Head of caudate nucleus (tissue), 42 donors: ENCODE measurements at regions not wholly inside any gene's neighbourhood (a gene's known extent, or its start where the extent isn't known, plus 50 kb on each side); places are given as distances from the start of the nearest gene placed in this dataset.
"Not testable (repeated sequence)": the region's sequence is repeated elsewhere in the genome, so short reads cannot be mapped to it uniquely, and the experiment has no call there.

Experiments used
- DNase-seq, 42 donors: peaks; one replicate each; pipeline versions ENCODE4 v3.0.0 to v3.0.0-alpha.2; 2020 to 2021; ENCODE audit warnings: mixed read lengths in 7 of 42
- intact Hi-C: fragments of 100-400 bp; cut with DNase I; formaldehyde crosslinking; loops from one replicate; pipeline ENCODE4 v1.15.0; 2022

- DNase-seq, intact Hi-C loops: not testable (repeated sequence)
These were observed 88.9 kb upstream of the CRYM start for GRCh38 chr16:21366998-21367397.

DNA sequence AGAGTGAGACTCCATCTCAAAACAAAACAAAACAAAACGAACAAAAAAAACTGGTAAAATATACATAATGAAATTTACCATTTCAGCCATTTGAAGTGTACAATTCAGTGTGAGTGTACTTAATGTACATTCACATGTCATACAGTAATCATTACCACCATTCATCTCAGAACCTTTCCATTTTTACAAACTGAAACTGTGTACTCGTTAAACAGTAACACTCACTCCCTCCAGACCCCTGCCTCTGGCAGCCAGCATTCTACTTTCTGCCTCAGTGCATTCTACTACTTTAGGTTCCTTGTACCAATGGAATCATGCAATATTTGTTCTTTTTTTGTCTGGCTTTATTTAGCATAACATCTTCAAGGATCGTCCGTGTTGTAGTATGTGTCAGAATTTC is 87.5 kb upstream of the CRYM start:
- intact Hi-C loops, DNase-seq: not testable (repeated sequence)

DNA sequence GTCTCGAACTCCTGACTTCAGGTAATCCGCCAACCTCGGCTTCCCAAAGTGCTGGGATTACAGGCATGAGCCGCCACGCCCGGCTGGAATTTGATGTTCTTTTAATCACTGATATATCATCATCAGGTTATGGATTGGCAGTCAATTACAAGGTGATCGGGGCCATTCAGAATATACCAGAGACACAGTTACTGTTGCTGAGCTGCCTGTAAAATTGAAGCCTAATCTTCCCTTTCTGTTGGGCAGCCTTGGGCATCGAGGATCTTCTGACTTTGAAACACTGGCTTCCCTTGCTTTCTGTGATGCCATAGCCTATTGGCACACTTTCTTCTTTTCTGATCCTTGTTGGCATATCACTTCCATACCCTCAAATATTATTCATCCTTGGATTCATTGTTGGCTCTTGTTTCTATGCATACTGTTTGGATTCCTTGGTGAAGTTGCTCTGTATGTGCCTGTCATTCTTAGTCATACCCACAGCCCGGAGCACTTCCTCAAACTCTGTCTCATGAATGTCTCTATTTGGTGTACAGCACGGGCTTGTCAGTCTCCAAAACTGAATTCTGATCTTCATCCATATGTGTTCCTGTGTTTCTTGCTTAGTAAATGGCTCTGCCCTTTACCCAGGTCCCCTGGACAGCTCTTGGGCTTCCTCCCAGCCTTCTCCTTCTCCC is 85.6 kb upstream of the CRYM start:
- DNase-seq, intact Hi-C loops: not testable (repeated sequence)

- intact Hi-C loops, DNase-seq: not testable (repeated sequence)
These were observed 83.6 kb upstream of the CRYM start for GRCh38 chr16:21361612-21362227.

DNA sequence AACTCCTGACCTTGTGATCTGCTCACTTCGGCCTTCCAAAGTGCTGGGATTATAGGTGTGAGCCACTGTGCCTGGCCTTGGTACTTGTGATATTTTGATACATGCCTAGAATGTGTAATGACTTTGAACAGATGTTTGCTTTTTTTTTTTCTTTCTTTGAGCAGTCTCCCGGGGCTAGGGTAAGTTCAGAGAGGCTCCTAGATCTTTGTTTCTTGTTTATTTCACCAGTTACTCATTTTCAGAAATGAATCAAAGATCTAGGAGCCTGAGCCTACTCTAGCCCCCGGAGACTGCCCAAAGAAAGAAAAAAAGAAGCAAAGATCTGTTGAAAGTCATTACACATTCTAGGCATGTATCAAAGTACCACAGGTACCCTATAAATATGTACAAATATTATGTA is 83.0 kb upstream of the CRYM start:
- not testable (repeated sequence) for DNase-seq

DNA sequence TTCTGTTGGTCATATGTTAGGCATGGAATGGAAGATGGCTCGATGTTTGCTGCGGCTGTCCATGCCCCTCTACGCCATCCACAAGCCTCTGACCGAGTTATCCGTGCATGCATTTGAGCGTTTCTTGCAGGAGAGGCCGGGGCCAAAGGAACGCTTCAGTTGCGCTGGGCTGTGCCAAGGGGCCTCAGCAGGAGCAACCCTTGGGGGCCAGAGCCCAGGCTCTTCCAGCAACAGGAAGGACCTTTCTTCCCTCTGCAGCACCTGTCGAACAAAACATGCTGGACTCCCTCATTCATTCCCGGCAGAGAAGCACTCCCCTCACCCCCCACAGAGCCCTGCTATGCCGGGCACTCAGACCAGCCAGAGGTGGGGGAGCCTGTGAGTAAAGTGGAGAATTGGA is 81.4 kb upstream of the CRYM start:
- intact Hi-C loops, DNase-seq: not testable (repeated sequence)

More for the DNA sequence above, 83.0 kb upstream of the CRYM start:
- intact Hi-C loops: not testable (repeated sequence)

- peak in 7 of 42 donors; percentile 1 to 27 (median 10) for DNase-seq
These were observed 80.2 kb upstream of the CRYM start for GRCh38 chr16:21358261-21358795.

GRCh38 chr16:21356308-21356707 is 78.2 kb upstream of the CRYM start:
- intact Hi-C loops: not testable (repeated sequence)
- peak in 8 of 42 donors; percentile 3 to 36 (median 8) for DNase-seq

More at GRCh38 chr16:21358261-21358795, 80.2 kb upstream of the CRYM start:
- intact Hi-C loops: not testable (repeated sequence)

DNA sequence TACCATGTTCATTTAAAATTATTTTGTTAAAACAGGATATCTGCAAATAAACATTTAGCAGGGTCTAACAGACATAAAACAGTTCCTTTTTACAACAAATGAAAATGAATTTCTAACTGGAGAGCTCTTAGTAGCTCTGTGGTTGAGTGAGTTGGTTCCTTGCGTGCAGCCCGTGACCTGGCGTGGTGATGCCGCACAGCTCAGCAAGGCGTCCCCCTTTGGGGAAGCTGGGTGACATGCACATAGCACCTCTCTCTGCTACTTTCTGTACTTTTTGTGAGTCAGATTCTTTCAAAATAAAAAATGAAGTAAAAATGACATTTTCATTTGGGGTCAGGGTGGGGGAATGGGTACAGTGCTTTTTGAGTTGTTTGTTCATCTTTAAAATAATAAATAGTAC is 73.3 kb upstream of the CRYM start:
- intact Hi-C loops, DNase-seq: not testable (repeated sequence)

- DNase-seq, intact Hi-C loops: not testable (repeated sequence)
These were observed 72.8 kb upstream of the CRYM start for GRCh38 chr16:21350851-21351250.

DNA sequence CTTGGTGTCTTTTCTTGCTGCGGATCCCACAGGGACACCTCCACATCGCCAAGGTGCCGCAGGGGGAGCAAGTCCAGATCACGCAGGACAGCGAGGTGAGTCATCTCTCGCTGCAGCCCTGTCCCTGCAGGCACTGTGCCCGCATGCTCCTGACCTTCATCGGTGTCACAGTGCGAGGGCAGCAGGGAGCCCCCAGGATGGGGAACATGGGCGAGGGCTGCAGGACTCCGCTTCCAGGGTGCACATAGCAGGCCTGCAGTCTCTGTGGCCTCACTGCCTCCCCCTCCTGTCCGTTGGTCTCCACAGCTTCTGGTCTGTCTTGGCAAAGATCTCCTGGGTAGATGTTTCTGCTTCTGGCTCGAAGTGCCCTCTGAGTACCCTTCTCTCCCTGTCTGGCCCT is 71.2 kb upstream of the CRYM start:
- intact Hi-C loops, DNase-seq: not testable (repeated sequence)

DNA sequence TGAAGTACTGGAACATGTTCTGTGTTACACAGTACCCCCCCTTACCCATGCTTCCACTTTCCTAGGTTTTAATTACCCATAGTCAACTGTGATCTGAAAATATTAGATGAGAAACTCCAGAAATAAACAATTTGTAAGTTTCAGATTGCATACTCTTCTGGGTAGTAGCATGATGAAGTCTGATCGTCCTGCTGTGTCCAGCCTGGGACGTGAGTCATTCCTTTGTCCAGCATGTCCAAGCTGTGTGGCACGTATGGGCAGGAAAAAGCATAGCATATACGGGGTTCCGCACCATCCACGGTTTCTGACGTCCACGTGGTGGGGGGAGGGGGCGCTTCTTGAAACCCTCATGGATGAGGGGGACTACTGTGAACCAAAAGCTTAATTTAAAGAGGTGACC is 70.7 kb upstream of the CRYM start:
- DNase-seq, intact Hi-C loops: not testable (repeated sequence)

GRCh38 chr16:21347538-21347937 is 69.4 kb upstream of the CRYM start:
- intact Hi-C loops, DNase-seq: not testable (repeated sequence)

DNA sequence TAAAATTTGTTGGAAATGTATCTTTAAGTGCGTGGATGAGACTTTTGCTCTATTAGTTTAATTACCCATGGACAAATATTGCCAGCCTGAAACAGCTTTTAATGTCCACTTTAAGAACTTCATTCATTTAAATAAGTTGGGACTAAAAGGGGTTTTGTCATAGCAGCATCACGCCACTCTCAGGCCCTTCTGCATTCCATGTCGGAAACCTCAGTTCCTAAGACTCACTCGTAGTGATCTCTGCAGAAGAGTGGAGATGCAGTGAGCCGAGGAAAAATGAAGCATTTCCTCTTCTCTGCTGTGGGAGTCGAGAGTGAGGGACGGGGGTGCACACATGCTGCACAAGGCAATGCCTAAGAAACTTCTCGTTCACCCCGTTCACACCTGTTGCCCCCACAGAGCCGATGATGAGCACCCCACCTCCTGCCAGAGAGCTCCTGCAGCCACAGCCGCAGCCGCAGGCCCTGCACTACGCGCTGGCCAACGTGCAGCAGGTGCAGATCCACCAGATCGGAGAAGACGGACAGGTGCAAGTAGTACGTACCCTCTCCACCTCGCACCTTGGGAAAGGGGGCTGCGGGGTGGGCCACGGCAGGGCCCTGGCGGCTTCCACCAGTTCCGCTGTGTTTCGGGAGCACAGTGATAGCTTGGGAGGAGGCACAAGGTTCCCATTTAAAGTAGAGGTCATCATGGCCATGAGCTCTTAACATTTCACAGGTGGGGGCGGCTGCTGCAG is 68.8 kb upstream of the CRYM start:
- DNase-seq, intact Hi-C loops: not testable (repeated sequence)

GRCh38 chr16:21344361-21344912 is 66.3 kb upstream of the CRYM start:
- intact Hi-C loops, DNase-seq: not testable (repeated sequence)

DNA sequence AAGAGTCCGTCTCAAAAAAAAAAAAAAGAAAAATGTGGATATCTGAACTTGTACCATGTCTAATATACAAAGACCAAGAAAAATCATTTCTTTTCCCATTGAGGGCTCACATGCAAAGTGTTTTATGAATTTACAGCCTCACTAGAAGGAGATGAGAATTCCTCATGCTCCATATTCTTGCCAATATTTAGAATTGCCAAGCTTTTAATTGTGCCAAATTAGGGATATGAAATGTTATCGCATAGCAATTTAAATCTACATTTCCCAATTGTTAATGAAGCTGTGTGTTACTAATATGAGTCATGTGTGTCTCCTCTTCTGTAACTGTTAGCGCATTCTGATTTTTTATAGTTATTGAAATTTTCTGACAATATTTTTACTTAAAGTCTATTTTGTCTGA is 63.0 kb upstream of the CRYM start:
- no peak for DNase-seq
- intact Hi-C loops: no loop called here

DNA sequence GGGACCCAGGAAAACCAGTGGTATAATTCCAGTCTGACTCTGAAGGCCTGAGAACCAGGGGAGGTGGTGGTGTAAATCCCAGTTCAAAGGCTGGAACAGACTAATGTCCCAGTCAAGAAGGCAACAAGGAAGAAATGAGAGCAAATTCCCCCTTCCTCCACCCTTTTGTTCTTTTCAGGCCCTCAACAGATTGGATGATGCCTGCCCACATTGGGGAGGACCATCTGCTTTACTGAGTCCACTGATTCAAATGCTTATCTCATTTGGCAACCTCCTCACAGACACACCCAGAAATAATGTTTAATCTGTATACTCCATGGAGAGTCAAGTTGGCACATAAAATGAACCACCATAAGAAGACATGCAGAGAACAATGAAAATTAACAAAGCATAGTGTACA is 61.9 kb upstream of the CRYM start:
- intact Hi-C loops: no loop called here
- no peak for DNase-seq

- intact Hi-C loops: no loop called here
- DNase-seq: no peak
These were observed 61.2 kb upstream of the CRYM start for GRCh38 chr16:21339269-21339641.

DNA sequence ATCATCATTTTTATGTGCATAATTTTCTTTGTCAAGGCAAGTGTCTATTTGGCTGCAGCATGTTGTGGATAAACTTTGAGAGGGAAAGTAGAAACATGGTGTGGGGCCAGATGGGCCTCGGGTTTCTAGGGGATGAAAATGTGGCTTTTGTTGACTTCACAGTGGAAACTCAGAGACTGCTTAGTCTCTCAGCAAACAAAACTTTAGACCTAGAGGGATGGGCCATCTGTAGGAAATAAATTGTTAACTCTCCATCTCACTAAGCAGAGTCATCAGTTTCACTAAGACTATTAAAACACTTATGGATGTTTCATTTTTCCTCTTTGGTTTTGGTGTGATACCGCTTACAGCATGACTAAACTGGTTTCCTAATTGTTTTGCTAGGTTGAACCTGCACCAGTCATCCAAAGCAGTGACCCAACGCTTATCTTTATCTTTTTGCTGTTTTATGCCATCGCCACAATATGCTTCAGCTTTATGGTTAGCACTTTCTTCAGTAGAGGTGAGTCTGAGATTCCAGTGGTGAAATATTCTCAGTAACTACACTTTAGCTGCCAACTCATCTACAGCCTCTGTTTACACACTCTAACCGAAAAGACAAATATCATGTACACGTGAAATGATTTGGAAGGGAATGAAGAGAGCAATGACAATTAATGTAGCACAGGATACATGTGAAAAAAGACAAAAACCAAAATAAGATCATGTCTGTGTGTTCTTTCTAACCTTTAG is 60.6 kb upstream of the CRYM start:
- intact Hi-C loops: no loop called here

More for the DNA sequence above, 60.6 kb upstream of the CRYM start:
- no peak for DNase-seq
